ENCODE measurements at regions not wholly inside any gene's neighbourhood (a gene's known extent, or its start where the extent isn't known, plus 50 kb on each side); places are given as distances from the start of the nearest gene placed in this dataset.
A peak's percentile ranks its signal among the peaks of the same experiment; 100 is the strongest.
"Not testable (repeated sequence)": the region's sequence is repeated elsewhere in the genome, so short reads cannot be mapped to it uniquely, and the experiment has no call there.

DNA sequence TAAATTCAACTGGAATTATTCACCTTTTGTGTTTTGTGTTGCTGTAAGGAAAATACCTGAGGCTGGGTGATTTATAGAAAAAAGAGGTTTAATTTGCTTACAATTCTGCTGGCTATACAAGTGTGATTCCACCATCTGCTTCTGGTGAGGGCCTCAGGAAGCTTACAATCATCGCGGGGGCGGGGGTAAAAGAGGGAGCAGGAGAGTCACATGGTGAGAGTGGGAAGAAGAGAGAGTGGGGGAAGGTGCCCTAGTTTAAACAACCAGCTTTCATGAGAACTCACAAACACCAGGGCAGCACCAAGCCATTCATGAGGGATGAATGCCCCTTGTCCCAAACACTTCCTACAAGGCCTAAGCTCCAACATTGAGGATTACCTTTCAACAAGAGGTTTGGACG lies 760.7 kb upstream of the PCDH9 start:
- DNase-seq: no peak

DNA sequence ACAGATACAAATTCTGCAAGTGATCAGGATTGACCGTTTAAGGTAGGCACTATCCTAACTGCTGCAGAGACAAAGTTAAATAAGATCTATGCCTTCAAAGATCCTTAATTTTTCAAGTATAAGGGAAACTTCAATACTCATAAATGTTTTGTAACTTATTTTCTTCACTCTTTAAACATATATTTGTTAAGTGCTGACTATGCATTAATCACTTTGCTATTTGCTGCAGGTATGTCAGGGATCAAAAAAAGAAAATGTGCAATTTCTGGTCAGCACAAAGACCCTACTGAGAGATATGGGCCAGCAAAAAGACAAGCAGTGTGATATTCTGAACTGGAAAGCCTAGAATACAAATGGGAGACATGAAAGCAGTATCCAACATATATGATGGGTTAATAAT lies 756.1 kb upstream of the PCDH9 start:
- DNase-seq: no peak

DNA sequence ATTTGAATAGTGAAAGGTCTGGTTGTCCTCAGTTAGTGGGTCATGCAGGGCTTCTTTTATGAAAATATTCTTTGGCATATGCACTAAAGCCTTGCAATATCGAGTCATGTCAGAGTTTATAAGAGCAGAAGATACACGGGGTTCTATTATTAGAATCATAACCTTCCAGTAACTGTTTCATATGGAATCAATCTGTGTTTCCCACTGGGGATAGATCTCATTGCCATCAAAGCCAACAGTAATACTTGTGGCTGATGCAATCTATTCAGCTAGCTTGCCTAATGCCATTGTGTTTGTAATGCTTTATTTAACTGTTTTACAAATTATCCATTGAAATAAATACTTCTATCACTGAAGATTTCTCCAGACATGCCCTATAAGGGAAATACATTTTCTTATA lies 746.9 kb upstream of the PCDH9 start:
- DNase-seq: no peak

DNA sequence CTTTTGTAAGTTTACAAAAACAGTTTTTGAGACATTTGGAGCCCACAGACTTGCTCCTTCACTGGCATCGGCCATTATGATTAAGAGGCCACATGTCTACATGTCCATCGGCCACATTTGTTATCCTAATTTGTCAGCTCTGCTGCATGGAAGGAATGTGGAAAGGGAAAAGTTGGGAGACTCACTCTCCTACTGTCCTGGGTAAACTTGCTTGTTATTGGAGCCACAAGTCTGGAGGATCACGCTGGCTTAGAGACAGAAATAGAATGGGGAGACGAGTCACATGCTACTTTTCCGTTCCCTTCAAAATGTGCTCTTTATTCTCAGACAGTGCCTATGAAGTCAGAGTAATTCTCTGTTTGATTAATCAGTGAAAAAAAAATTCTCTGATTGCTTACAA lies 741.2 kb upstream of the PCDH9 start:
- no peak for DNase-seq

DNA sequence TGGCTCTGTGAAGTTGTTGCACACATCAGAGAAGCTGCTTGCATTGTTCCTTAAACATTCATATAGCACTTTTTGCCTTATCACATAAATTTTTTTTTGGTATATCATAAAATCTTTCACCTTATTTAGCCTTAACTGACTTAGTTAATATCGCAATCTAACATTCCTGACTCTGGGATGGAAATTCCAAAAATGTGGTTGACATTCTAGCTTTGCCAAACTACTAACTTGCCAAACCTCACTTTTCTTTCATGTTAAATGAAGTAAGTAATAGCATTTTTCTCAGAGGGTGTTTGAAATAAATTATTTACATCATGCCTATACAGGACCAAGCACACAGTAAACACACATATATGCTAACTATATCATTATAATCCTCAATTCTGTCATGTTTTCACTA lies 736.9 kb upstream of the PCDH9 start:
- no peak for DNase-seq

DNA sequence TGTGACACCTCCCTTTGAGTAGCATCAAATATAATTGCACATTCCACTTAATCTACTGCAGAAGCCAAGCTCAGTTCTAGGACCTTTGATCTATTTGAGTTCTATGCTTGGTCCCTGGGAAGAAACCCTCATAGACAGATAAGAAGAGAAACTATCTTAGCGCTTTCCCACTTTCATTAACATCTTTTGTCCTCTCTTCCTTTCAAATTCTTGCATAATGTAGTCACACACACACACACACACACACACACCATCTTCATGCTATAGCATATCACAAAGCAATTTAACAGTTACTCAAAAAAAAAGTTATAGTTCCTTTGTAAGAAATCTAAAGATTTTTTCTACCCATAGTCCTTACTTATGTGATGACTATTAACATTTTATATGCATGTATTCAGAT lies 735.9 kb upstream of the PCDH9 start:
- DNase-seq: no peak

- DNase-seq: peak; percentile 22
Observed at GRCh38 chr13:67964986-67965385, 734.9 kb upstream of the PCDH9 start.

- DNase-seq: no peak
Observed at GRCh38 chr13:67964091-67964490, 734.0 kb upstream of the PCDH9 start.

GRCh38 chr13:67961331-67961730 lies 731.2 kb upstream of the PCDH9 start:
- DNase-seq: no peak

GRCh38 chr13:67951431-67951830 lies 721.3 kb upstream of the PCDH9 start:
- no peak for DNase-seq

- no peak for DNase-seq
Observed at GRCh38 chr13:67950603-67951002, 720.5 kb upstream of the PCDH9 start.

GRCh38 chr13:67946131-67946530 lies 716.0 kb upstream of the PCDH9 start:
- DNase-seq: no peak

DNA sequence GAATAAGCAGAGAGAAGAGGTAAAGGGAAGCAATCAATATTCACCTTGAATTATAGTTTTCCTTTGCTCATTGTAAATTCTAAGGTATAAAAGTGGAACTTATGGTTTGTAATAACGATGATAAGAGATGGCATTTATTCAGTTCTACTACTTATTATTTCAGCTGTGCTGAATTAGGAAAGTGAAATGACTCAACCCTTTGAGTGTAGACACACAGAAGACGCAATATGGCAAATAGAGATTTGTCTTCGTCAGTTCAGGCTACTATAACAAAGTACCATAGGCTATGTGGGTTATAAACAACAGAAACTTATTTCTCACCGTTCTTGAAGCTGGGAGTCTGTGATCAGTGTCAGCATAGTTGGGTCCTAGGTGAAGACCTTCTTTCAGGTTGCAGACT lies 713.0 kb upstream of the PCDH9 start:
- DNase-seq: no peak

DNA sequence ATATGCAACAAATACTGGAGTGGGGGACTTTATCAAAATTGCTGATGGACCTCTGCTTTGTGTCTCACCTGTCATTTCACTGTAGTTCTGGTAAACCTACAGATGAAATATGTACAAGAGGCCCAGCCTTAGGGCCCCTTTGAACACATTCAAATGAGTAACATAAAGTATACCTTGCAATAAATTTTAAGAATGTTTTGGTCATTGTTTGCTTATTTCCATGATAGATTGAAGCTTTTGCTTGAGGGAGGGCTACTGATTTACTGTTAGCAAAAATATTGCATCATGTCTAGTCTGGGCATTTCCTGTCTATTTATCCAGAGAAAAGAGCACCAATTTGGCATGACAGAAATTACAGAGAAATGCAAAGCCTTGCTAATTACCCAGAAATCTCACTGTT lies 705.5 kb upstream of the PCDH9 start:
- DNase-seq: no peak

GRCh38 chr13:67934617-67935330 lies 704.6 kb upstream of the PCDH9 start:
- DNase-seq: no peak

GRCh38 chr13:67932991-67933390 lies 702.9 kb upstream of the PCDH9 start:
- DNase-seq: no peak

DNA sequence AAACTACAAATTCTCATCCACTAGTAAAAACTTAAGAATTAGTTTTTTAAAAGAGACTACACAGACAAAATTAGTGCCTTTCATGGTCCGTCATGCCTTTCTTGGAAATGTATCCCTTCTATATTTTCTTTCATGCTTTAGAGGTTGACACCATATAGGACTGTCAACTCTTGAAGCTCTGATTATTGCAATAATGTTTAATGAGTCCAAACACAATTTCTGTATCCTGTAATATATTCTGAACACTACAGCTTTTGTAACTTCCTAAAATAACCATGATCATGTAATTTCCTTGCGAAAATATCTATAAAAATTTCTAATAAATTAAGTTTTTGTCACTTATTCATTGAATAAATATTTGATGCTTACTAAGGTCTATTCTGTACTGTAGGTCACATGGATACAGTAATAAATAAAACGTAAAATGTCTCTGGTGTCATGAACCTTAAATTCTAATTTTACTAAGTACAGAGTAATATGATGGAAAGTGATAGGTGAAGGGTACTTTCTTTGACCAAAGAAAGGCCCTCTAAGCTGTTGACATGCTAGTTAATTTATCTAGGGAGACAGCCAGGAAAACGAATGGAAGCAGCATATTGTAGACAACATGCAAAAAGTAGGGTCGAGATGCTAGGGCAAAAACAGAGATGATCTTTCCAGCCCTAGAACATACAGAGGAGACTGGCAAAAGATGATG lies 687.3 kb upstream of the PCDH9 start:
- DNase-seq: no peak

GRCh38 chr13:67916650-67917049 lies 686.5 kb upstream of the PCDH9 start:
- DNase-seq: no peak

GRCh38 chr13:67914535-67914934 lies 684.4 kb upstream of the PCDH9 start:
- DNase-seq: no peak

- DNase-seq: not testable (repeated sequence)
Observed at GRCh38 chr13:67902960-67903359, 672.8 kb upstream of the PCDH9 start.

- DNase-seq: no peak
Observed at GRCh38 chr13:67880916-67881315, 650.8 kb upstream of the PCDH9 start.

GRCh38 chr13:67878376-67878775 lies 648.2 kb upstream of the PCDH9 start:
- no peak for DNase-seq

GRCh38 chr13:67877031-67877430 lies 646.9 kb upstream of the PCDH9 start:
- DNase-seq: no peak

DNA sequence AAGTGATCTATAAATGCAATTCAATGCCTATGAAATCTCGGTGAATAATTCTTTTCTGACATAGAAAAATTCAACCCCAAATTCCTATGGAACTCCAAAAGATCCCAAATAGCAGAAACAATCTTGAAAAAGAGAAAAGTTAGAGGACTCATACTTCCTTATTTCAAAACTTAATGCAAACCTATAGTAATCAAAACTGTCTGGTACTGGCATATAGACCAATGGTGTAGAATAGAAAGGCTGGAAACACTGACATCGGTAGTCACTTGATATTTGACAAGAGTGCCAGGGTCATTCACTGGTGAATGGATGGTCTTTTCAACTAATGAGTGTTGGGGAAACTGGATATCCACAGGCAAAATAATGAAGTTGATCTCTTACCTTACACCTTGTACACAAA lies 637.1 kb upstream of the PCDH9 start:
- no peak for DNase-seq

- no peak for DNase-seq
Observed at GRCh38 chr13:67860315-67860714, 630.2 kb upstream of the PCDH9 start.

Data from NCI-H82 (cell line).